Psoas muscle (tissue), 7 donors: ENCODE measurements at regions not wholly inside any gene's neighbourhood (a gene's known extent, or its start where the extent isn't known, plus 50 kb on each side); places are given as distances from the start of the nearest gene placed in this dataset.

Experiments
- ATAC-seq, 4 donors: fragments of 200-7000 bp; cut with Tn5 transposase; one replicate each; pipeline ENCODE4 v1.9.1; 2020; ENCODE audit warnings: moderate library complexity in 3 of 4, mild to moderate bottlenecking in 2 of 4
- DNase-seq, 2 donors: peaks; one replicate each; pipeline ENCODE4 v3.0.0-alpha.2; 2020
- H3K27ac ChIP-seq: fragments of 200-600 bp; one replicate; pipeline ENCODE4 v1.8.0; 2022
- H3K27me3 ChIP-seq, 3 donors: fragments of 200-600 bp in 1 of 3; one replicate each; pipeline versions ENCODE4 v1.6.1 to v1.8.0; 2013 to 2022; ENCODE audit warnings: low read length in 2 of 3, mild to moderate bottlenecking in 2 of 3, moderate library complexity in 1 of 3; ENCODE audit not compliant: insufficient read depth in 3 of 3
- H3K36me3 ChIP-seq, 2 donors: fragments of 200-600 bp in 1 of 2; one replicate each; pipeline versions ENCODE4 v1.6.1 to v1.8.0; 2013 to 2022; ENCODE audit warnings: low read depth in 1 of 2, mild to moderate bottlenecking in 1 of 2, moderate library complexity in 1 of 2; ENCODE audit not compliant: insufficient read depth in 1 of 2
- H3K4me1 ChIP-seq: fragments of 200-600 bp; one replicate; pipeline ENCODE4 v1.8.0; 2022
- H3K4me3 ChIP-seq: fragments of 200-600 bp; one replicate; pipeline ENCODE4 v1.8.0; 2022; ENCODE audit warnings: mild to moderate bottlenecking
- H3K9me3 ChIP-seq: fragments of 200-600 bp; one replicate; pipeline ENCODE4 v1.8.0; 2022
- CTCF ChIP-seq: fragments of 200-600 bp; IDR thresholded peaks from one replicate; pipeline ENCODE4 v1.8.0; 2022; ENCODE audit warnings: antibody characterized with exemption
- WGBS, 3 donors: extraction: QIAGEN DNeasy Blood & Tissue Kit; methylation state at CpG; one replicate each; pipeline versions ENCODE4 v1.1.6 to v1.1.7; 2013; 5-methylcytosine and 5-hydroxymethylcytosine counted together
- intact Hi-C, 2 donors: fragments of 100-400 bp; cut with DNase I; formaldehyde crosslinking; loops; one replicate each; pipeline versions ENCODE4 v1.11.0 to v1.14.2; 2022
- donor health status: healthy with polysubstance abuse.
- donor health status: DM: no; HTN: no; CAD: no; lungs with moderate emphysema.
- donor health status: Bipolar disorder and iron deficiency.
- donor health status: healthy.
- donor health status: DM: yes; HTN: yes; CAD: no.
- donor health status: DM: no; HTN: no; CAD: no.
- donor health status: DM: yes; HTN: yes; CAD: no.

- Histone ChIP-seq H3K27me3 (no peaks in the 10 kb centered on the region), H3K4me1 (no peaks in the 10 kb centered on the region), H3K4me3 (no peak overlapping the region), H3K36me3 (peaks cover 0 to 4% of the 10 kb centered on the region in 2 donors), H3K9me3 (no peaks in the 10 kb centered on the region), H3K27ac (no peak overlapping the region)
- no peak for ATAC-seq
- intact Hi-C loops = loop anchor here (10.0 kb wide), 2 partner anchors 262 to 582 kb away; no protein-coding TSS in a partner anchor
- WGBS, 3 donors = 77 to 88% (median 88%) methylated on average over 3 of the region's 3 CpGs
- TF ChIP-seq CTCF = no peak
- DNase-seq = no peak
These were observed 66.8 kb upstream of the RIOK3 start for GRCh38 chr18:23386317-23386716.

GRCh38 chr18:23387265-23387664 is 65.8 kb upstream of the RIOK3 start:
- no peaks in the 10 kb centered on the region for H3K9me3 ChIP-seq
- WGBS, 3 donors = 84 to 88% (median 86%) methylated on average over 4 of the region's 4 CpGs
- ATAC-seq (no peak), DNase-seq (no peak)
- no peak overlapping the region for H3K27ac ChIP-seq
- no peaks in the 10 kb centered on the region for H3K27me3 ChIP-seq
- intact Hi-C loops = loop anchor here (10.0 kb wide), 2 partner anchors 262 to 582 kb away; no protein-coding TSS in a partner anchor
- no peak overlapping the region for H3K4me3 ChIP-seq
- peaks cover 0 to 4% of the 10 kb centered on the region in 2 donors for H3K36me3 ChIP-seq
- H3K4me1 ChIP-seq = no peaks in the 10 kb centered on the region
- no peak for TF ChIP-seq CTCF

- intact Hi-C loops = loop anchor here (10.0 kb wide), 2 partner anchors 264 to 584 kb away; no protein-coding TSS in a partner anchor
- no peak for ATAC-seq
- Histone ChIP-seq H3K27ac (no peak overlapping the region), H3K27me3 (no peaks in the 10 kb centered on the region), H3K9me3 (no peaks in the 10 kb centered on the region), H3K4me1 (no peaks in the 10 kb centered on the region), H3K4me3 (no peak overlapping the region), H3K36me3 (peaks cover 0 to 4% of the 10 kb centered on the region in 2 donors)
- DNase-seq = no peak
- 86 to 90% (median 86%) methylated on average over 4 of the region's 4 CpGs for WGBS, 3 donors
- no peak for TF ChIP-seq CTCF
These were observed 64.7 kb upstream of the RIOK3 start for GRCh38 chr18:23388357-23388756.

GRCh38 chr18:23391156-23391555 is 61.9 kb upstream of the RIOK3 start:
- TF ChIP-seq CTCF = no peak
- no peaks in the 10 kb centered on the region for H3K27me3 ChIP-seq
- DNase-seq = no peak
- no peak overlapping the region for H3K4me3 ChIP-seq
- WGBS, 3 donors = 87 to 98% (median 87%) methylated on average over 3 of the region's 3 CpGs
- no peaks in the 10 kb centered on the region for H3K9me3 ChIP-seq
- no peaks in the 10 kb centered on the region for H3K36me3 ChIP-seq
- intact Hi-C loops = no loop called here
- ATAC-seq = no peak
- no peak overlapping the region for H3K27ac ChIP-seq
- H3K4me1 ChIP-seq = no peaks in the 10 kb centered on the region

GRCh38 chr18:23397907-23398306 is 55.2 kb upstream of the RIOK3 start:
- Histone ChIP-seq H3K4me1 (no peaks in the 10 kb centered on the region), H3K36me3 (no peaks in the 10 kb centered on the region), H3K27ac (no peak overlapping the region), H3K27me3 (no peaks in the 10 kb centered on the region), H3K4me3 (no peak overlapping the region), H3K9me3 (no peaks in the 10 kb centered on the region)
- intact Hi-C loops = no loop called here
- TF ChIP-seq CTCF = no peak
- DNase-seq (no peak), ATAC-seq (no peak)
- WGBS, 3 donors = 75 to 82% (median 81%) methylated on average over 3 of the region's 3 CpGs
